ENCODE measurements at regions not wholly inside any gene's neighbourhood (a gene's known extent, or its start where the extent isn't known, plus 50 kb on each side); places are given as distances from the start of the nearest gene placed in this dataset.
"Not testable (repeated sequence)": the region's sequence is repeated elsewhere in the genome, so short reads cannot be mapped to it uniquely, and the experiment has no call there.

- no peaks in the 10 kb centered on the region for H3K36me3 Mint-ChIP-seq
- H3K4me1 Mint-ChIP-seq: no peaks in the 10 kb centered on the region
- H3K27ac Mint-ChIP-seq: no peak overlapping the region
- peaks cover 3 to 5% (median 4%) of the 10 kb centered on the region in 3 donors for H3K9me3 Mint-ChIP-seq
- H3K4me3 Mint-ChIP-seq: no peak overlapping the region
- H3K27me3 Mint-ChIP-seq: peaks cover 4% of the 10 kb centered on the region
These were observed 144.4 kb downstream of the PTBP2 start for GRCh38 chr1:96865731-96866685.

DNA sequence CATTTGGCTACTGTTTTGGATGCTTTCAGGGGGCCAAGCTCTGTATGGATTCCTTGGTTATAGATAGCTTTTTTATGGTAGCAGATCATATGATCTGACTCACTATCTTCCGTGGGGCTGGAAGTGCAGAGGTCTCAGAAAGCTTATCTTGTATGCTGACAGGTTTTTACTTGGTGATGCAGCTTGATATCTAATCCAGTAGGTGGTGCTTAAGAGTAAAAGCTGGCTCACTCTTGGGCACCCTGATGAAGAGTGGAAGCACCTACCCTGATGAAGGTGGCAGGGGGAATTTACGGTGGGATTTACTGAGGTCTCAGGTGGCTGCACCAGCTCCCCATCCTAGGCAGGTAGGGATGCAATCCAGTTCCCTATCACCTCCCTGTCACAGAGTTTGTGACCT lies 151.2 kb downstream of the PTBP2 start:
- H3K4me3 Mint-ChIP-seq: no peak overlapping the region
- no peaks in the 10 kb centered on the region for H3K4me1 Mint-ChIP-seq
- peaks cover 3% of the 10 kb centered on the region for H3K27me3 Mint-ChIP-seq
- peaks cover 7 to 16% (median 9%) of the 10 kb centered on the region in 3 donors for H3K9me3 Mint-ChIP-seq
- no peaks in the 10 kb centered on the region for H3K36me3 Mint-ChIP-seq
- H3K27ac Mint-ChIP-seq: no peak overlapping the region

DNA sequence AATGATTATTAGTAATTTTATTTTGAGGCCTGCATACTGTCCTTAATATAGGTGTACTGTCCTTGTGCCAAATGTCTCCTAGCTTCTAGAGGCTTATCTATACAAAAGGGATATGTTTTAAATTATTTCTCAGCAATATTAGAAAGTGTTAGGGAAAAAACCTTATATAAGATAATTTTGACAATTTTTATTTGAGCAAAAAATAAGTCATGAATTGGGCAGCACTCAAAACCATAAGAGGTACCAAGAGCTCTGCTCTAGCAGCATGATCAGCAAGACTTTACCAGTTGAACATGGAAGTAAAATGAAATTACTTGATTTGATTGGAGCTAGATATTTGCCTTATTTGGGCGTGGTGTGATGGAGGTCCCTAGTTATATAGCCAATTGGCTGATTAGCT lies 157.1 kb downstream of the PTBP2 start:
- H3K27me3 Mint-ChIP-seq: no peaks in the 10 kb centered on the region
- H3K9me3 Mint-ChIP-seq: peaks cover 0 to 12% (median 4%) of the 10 kb centered on the region in 3 donors
- no peak overlapping the region for H3K27ac Mint-ChIP-seq
- H3K4me1 Mint-ChIP-seq: no peaks in the 10 kb centered on the region
- H3K4me3 Mint-ChIP-seq: no peak overlapping the region
- H3K36me3 Mint-ChIP-seq: no peaks in the 10 kb centered on the region

DNA sequence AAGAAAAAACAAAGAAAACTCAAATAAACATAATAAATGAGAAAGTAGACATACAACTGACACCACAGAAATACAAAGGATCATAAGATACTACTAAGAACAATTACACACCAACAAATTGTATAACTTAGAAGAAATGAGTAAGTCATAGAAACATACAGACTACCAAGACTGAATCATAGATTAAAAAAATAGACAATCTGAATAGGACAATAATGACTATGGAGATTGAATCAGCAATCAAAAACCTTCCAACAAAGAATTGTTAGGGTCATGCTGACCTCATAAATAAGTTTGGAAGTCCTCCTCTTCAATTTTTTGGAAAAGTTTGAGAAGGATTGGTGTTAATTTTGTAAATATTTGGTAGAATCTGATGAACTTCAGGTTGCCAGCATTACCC lies 159.0 kb downstream of the PTBP2 start:
- H3K27me3 Mint-ChIP-seq: no peaks in the 10 kb centered on the region
- no peaks in the 10 kb centered on the region for H3K36me3 Mint-ChIP-seq
- no peaks in the 10 kb centered on the region for H3K4me1 Mint-ChIP-seq
- no peak overlapping the region for H3K4me3 Mint-ChIP-seq
- H3K27ac Mint-ChIP-seq: no peak overlapping the region
- peaks cover 0 to 9% (median 4%) of the 10 kb centered on the region in 3 donors for H3K9me3 Mint-ChIP-seq

DNA sequence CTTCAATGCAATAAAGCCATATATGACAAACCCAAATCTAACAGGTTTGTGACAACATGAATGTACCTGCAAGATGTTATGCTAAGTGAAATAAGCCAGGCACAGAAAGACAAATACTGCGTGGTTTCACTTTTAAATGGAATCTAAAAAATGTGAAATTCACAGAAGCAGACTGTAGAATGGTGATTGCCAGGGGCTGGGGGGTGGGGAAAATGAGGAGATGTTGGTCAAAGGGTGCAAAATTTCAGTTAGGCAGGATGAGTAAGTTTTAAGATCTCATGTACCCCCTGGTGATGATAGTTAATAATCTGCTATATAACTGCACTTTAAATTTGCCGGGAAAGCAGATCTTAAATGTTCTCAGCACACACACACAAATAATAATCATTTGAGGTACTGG lies 160.5 kb downstream of the PTBP2 start:
- Mint-ChIP-seq H3K4me3 (no peak overlapping the region), H3K4me1 (no peaks in the 10 kb centered on the region), H3K27me3 (no peaks in the 10 kb centered on the region), H3K9me3 (peaks cover 0 to 9% (median 4%) of the 10 kb centered on the region in 3 donors), H3K36me3 (no peaks in the 10 kb centered on the region), H3K27ac (no peak overlapping the region)

- Mint-ChIP-seq H3K36me3 (no peaks in the 10 kb centered on the region), H3K9me3 (peaks cover 1 to 14% (median 8%) of the 10 kb centered on the region in 3 donors), H3K4me1 (no peaks in the 10 kb centered on the region), H3K4me3 (no peak overlapping the region), H3K27ac (no peak overlapping the region), H3K27me3 (no peaks in the 10 kb centered on the region)
These were observed 164.9 kb downstream of the PTBP2 start for GRCh38 chr1:96886474-96886873.

- H3K4me1 Mint-ChIP-seq: no peaks in the 10 kb centered on the region
- no peaks in the 10 kb centered on the region for H3K27me3 Mint-ChIP-seq
- no peak overlapping the region for H3K4me3 Mint-ChIP-seq
- H3K9me3 Mint-ChIP-seq: peaks cover 0 to 18% (median 8%) of the 10 kb centered on the region in 3 donors
- H3K27ac Mint-ChIP-seq: no peak overlapping the region
- H3K36me3 Mint-ChIP-seq: peaks cover 3% of the 10 kb centered on the region
These were observed 165.9 kb downstream of the PTBP2 start for GRCh38 chr1:96887501-96887900.

- Mint-ChIP-seq H3K4me3 (no peak overlapping the region), H3K27ac (no peak overlapping the region), H3K27me3 (no peaks in the 10 kb centered on the region), H3K4me1 (no peaks in the 10 kb centered on the region), H3K36me3 (no peaks in the 10 kb centered on the region), H3K9me3 (peaks cover 2 to 11% (median 4%) of the 10 kb centered on the region in 3 donors)
These were observed 180.3 kb downstream of the PTBP2 start for GRCh38 chr1:96901783-96902363.

DNA sequence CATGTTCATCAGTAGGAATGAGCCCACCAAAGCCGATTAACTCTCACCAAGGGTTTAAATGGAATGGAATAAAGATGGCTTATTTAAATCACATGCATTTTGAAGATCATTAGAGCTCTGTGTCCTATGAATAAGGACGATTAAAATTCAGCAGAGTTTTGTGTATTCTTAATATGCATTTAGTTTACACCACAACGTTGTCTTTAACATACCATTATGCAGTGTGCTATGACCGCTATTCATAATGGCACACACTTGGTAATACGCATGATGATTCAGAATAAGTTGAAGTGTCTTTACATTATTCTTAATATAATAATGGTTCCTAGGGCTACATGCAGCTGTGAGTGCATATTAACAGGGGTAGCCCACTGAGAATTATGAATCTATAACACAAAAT lies 190.7 kb downstream of the PTBP2 start:
- no peak overlapping the region for H3K4me3 Mint-ChIP-seq
- H3K36me3 Mint-ChIP-seq: no peaks in the 10 kb centered on the region
- no peak overlapping the region for H3K27ac Mint-ChIP-seq
- peaks cover 2 to 3% (median 2%) of the 10 kb centered on the region in 3 donors for H3K9me3 Mint-ChIP-seq
- H3K27me3 Mint-ChIP-seq: peaks cover 5% of the 10 kb centered on the region
- H3K4me1 Mint-ChIP-seq: no peaks in the 10 kb centered on the region

DNA sequence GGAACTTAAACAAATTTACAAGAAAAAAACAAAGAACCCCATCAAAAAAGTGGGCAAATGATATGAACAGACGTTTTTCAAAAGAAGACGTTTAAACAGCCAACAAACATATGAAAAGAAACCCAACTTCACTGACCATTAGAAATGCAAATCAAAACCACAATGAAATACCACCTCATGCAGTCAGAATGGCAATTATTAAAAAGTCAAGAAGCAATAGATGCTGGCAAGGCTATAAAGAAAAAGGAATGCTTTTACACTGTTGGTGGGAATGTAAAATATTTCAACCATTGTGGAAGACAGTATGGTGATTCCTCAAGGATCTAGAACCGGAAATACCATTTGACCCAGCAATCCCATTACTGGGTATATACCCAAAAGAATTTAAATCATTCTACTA lies 194.1 kb downstream of the PTBP2 start:
- not testable (repeated sequence) for H3K4me1 Mint-ChIP-seq, H3K4me3 Mint-ChIP-seq, H3K27ac Mint-ChIP-seq, H3K36me3 Mint-ChIP-seq, H3K27me3 Mint-ChIP-seq, H3K9me3 Mint-ChIP-seq

DNA sequence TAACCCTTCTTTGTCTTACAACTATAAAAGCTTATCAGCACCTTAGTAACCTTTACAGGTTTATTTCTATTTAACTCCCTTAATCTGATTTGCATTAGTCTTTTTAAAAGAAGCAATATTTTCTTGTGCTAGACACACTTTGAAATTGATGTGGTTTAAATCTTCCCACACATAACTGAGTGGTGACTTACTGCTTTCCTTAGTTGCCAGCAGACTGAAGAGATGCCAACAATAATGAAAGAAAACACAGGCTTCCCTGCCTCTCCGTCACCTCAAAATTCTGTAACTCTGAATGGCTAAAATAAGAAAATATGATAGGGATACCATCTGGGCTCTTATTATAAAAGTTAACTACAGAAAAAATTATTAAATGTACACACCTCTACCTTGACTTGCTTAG lies 196.8 kb downstream of the PTBP2 start:
- peaks cover 3% of the 10 kb centered on the region for H3K27me3 Mint-ChIP-seq
- no peaks in the 10 kb centered on the region for H3K4me1 Mint-ChIP-seq
- no peak overlapping the region for H3K27ac Mint-ChIP-seq
- no peak overlapping the region for H3K4me3 Mint-ChIP-seq
- H3K9me3 Mint-ChIP-seq: peaks cover 2 to 7% (median 4%) of the 10 kb centered on the region in 3 donors
- H3K36me3 Mint-ChIP-seq: no peaks in the 10 kb centered on the region

DNA sequence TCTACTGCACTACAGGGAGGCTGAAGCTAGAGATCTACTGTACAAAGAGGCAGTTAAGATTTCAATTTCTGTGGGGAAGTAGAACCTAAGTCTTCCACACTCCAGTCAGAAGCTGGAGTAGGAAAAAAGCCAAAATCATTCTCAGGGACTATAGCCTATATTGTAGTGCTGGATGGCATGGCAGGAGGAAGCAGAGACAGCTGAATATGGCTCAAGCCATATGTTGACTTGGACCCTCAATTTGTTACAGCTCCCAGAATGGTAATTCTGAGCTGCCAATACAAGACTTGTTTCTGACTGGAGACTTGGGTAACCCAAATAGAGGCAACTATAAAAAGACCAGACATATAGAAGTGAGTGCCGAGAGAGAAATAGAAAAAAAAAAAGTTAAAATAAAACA lies 200.6 kb downstream of the PTBP2 start:
- Mint-ChIP-seq H3K27me3 (no peaks in the 10 kb centered on the region), H3K27ac (no peak overlapping the region), H3K4me3 (no peak overlapping the region), H3K9me3 (peaks cover 0 to 13% (median 7%) of the 10 kb centered on the region in 3 donors), H3K4me1 (no peaks in the 10 kb centered on the region), H3K36me3 (no peaks in the 10 kb centered on the region)

DNA sequence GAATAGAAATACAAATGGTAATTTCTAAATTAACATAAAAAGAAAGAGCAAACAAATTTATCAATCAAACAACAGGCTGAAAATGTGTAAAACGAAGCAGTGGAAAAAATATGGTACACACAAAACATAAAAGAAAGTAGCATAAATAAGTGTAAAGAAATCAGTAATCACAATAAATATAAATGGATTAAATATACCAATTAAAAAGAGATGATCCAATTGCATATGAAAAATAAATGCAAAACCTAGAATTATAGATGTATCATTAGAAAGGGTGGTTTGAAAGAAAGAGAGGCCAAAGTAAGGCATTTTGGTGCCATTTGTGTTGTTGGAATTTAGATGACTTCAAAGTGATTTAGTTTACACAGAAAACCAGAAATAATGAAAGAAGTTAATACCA lies 202.2 kb downstream of the PTBP2 start:
- no peaks in the 10 kb centered on the region for H3K4me1 Mint-ChIP-seq
- no peaks in the 10 kb centered on the region for H3K36me3 Mint-ChIP-seq
- no peak overlapping the region for H3K4me3 Mint-ChIP-seq
- H3K9me3 Mint-ChIP-seq: peaks cover 0 to 13% (median 7%) of the 10 kb centered on the region in 3 donors
- peaks cover 1% of the 10 kb centered on the region for H3K27me3 Mint-ChIP-seq
- no peak overlapping the region for H3K27ac Mint-ChIP-seq

DNA sequence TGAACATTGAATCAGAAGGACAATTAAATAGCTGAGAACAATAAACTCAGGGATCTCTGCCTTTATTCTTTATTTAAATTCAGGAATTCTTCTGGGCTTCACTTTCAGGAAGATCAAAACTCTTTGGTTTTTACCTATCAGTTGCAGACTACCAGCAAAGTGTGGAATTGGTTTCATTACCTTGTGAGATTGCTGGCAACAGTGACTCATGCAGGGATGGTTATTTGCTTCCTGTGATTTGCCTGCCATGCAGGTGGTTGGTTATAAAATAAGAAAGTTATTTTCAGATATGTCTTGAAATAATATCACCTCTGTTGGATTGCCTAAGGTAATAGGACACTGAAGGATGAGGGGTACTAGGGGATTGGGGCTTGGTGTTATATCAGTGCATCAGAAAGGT lies 204.6 kb downstream of the PTBP2 start:
- Mint-ChIP-seq H3K4me1 (no peaks in the 10 kb centered on the region), H3K4me3 (no peak overlapping the region), H3K36me3 (no peaks in the 10 kb centered on the region), H3K27ac (no peak overlapping the region), H3K9me3 (peaks cover 0 to 13% (median 7%) of the 10 kb centered on the region in 3 donors), H3K27me3 (peaks cover 1% of the 10 kb centered on the region)

GRCh38 chr1:96927125-96927524 lies 205.5 kb downstream of the PTBP2 start:
- no peak overlapping the region for H3K4me3 Mint-ChIP-seq
- H3K9me3 Mint-ChIP-seq: peaks cover 0 to 13% (median 7%) of the 10 kb centered on the region in 3 donors
- no peak overlapping the region for H3K27ac Mint-ChIP-seq
- no peaks in the 10 kb centered on the region for H3K36me3 Mint-ChIP-seq
- H3K4me1 Mint-ChIP-seq: no peaks in the 10 kb centered on the region
- H3K27me3 Mint-ChIP-seq: peaks cover 1% of the 10 kb centered on the region

GRCh38 chr1:96931136-96931535 lies 209.6 kb downstream of the PTBP2 start:
- Mint-ChIP-seq H3K27ac (no peak overlapping the region), H3K36me3 (no peaks in the 10 kb centered on the region), H3K9me3 (no peaks in the 10 kb centered on the region), H3K4me1 (no peaks in the 10 kb centered on the region), H3K27me3 (peaks cover 3% of the 10 kb centered on the region), H3K4me3 (no peak overlapping the region)

Data from IgD-negative memory B cell (primary cell).